HUES64 (cell line): ENCODE measurements at regions not wholly inside any gene's neighbourhood (a gene's known extent, or its start where the extent isn't known, plus 50 kb on each side); places are given as distances from the start of the nearest gene placed in this dataset.

ENCODE experiments used
- H3K27ac ChIP-seq: 2 replicates; pipeline ENCODE4 v1.7.0; 2013; ENCODE audit warnings: low read depth, low read length, inconsistent platforms
- H3K27me3 ChIP-seq: 2 replicates; pipeline ENCODE4 v1.6.1; 2013; ENCODE audit warnings: mild to moderate bottlenecking, low read length; ENCODE audit not compliant: insufficient read depth
- H3K36me3 ChIP-seq: 2 replicates; pipeline ENCODE4 v1.6.1; 2013; ENCODE audit warnings: mild to moderate bottlenecking, low read length; ENCODE audit not compliant: insufficient read depth
- H3K4me1 ChIP-seq: 2 replicates; pipeline ENCODE4 v1.6.1; 2013; ENCODE audit warnings: mild to moderate bottlenecking, low read length, moderate library complexity; ENCODE audit not compliant: insufficient read depth
- H3K4me3 ChIP-seq: 2 replicates; pipeline ENCODE4 v1.5.1; 2013; ENCODE audit warnings: mild to moderate bottlenecking, low read length, moderate library complexity
- H3K9ac ChIP-seq: 2 replicates; pipeline ENCODE4 v1.6.1; 2013; ENCODE audit warnings: mild to moderate bottlenecking, low read depth, low read length
- H3K9me3 ChIP-seq: 2 replicates; pipeline ENCODE4 v1.6.1; 2013; ENCODE audit warnings: low read depth, low read length; ENCODE audit not compliant: insufficient read depth
- WGBS: fragments of 150-250, 120-280 bp; methylation state at CpG from one replicate; pipeline ENCODE4 v1.1.7; 2013; ENCODE audit warnings: missing lambda C conversion rate; 5-methylcytosine and 5-hydroxymethylcytosine counted together

DNA sequence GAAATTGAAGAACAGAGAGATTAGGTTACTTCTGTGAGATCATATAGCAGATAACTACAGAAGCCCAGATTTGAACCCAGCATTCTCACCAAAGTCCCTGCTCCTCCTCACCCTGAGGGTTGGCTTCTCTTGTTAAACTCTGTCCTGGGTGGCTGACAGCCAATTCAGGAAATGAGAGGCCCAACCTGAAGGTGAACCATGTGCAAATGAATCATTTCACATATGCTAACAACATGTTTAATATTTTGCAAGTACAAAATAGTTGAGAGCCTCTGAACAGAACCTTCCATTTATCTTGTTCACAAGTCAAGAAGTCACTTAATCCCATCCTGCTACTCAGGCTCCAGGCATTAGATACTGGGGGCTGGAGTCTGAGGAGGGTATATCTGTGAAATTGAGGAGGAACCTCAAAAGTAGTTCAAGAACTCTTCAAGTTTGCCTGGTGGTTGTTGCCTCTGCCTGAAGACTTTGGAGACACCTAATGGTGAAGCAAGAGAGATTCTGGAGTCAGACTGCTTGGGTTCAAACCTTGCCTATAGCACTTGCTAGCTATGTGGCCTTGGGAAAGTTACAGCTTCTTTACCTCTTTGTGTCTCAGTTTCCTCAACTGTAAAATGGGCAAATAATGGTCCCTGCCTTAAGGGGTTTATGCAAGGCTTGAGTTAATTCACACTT, 564.0 kb downstream of the PSAT1 start:
- no peak overlapping the region for H3K27ac ChIP-seq
- H3K9me3 ChIP-seq, result no peaks in the 10 kb centered on the region
- peaks cover 5% of the 10 kb centered on the region for H3K4me1 ChIP-seq
- H3K27me3 ChIP-seq, result no peaks in the 10 kb centered on the region
- H3K36me3 ChIP-seq, result no peaks in the 10 kb centered on the region
- no peak overlapping the region for H3K4me3 ChIP-seq
- H3K9ac ChIP-seq, result no peak overlapping the region

DNA sequence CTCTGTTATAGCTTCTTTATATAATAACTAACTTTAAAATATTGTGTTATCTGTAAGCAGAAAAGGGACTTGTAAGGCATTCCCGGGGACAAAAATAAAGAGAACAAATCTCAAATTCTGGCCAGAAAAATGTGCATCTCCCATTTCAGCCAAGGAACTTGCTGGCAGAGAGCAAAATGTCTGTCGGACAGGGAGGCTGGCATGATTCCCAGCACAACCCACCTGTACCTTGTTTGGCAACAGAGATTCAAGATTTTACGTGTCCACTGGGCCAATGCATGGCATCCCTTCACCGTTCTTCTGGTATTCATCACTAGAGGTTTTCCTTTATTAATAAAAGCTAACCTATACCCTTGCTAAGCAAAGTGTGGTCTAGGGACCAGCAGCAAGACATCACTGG, 566.6 kb downstream of the PSAT1 start:
- Histone ChIP-seq H3K9me3 (no peaks in the 10 kb centered on the region), H3K27me3 (no peaks in the 10 kb centered on the region), H3K4me1 (peaks cover 6% of the 10 kb centered on the region), H3K27ac (no peak overlapping the region), H3K9ac (no peak overlapping the region), H3K36me3 (no peaks in the 10 kb centered on the region), H3K4me3 (no peak overlapping the region)
- WGBS, result 86% methylated on average over 4 of the region's 4 CpGs

- no peak overlapping the region for H3K9ac ChIP-seq
- no peak overlapping the region for H3K27ac ChIP-seq
- H3K4me1 ChIP-seq, result peaks cover 6% of the 10 kb centered on the region
- 49% methylated on average over 1 of the region's 2 CpGs for WGBS
- H3K27me3 ChIP-seq, result no peaks in the 10 kb centered on the region
- no peak overlapping the region for H3K4me3 ChIP-seq
- H3K9me3 ChIP-seq, result no peaks in the 10 kb centered on the region
- no peaks in the 10 kb centered on the region for H3K36me3 ChIP-seq
These were observed 568.8 kb downstream of the PSAT1 start for GRCh38 chr9:78865737-78866136.

DNA sequence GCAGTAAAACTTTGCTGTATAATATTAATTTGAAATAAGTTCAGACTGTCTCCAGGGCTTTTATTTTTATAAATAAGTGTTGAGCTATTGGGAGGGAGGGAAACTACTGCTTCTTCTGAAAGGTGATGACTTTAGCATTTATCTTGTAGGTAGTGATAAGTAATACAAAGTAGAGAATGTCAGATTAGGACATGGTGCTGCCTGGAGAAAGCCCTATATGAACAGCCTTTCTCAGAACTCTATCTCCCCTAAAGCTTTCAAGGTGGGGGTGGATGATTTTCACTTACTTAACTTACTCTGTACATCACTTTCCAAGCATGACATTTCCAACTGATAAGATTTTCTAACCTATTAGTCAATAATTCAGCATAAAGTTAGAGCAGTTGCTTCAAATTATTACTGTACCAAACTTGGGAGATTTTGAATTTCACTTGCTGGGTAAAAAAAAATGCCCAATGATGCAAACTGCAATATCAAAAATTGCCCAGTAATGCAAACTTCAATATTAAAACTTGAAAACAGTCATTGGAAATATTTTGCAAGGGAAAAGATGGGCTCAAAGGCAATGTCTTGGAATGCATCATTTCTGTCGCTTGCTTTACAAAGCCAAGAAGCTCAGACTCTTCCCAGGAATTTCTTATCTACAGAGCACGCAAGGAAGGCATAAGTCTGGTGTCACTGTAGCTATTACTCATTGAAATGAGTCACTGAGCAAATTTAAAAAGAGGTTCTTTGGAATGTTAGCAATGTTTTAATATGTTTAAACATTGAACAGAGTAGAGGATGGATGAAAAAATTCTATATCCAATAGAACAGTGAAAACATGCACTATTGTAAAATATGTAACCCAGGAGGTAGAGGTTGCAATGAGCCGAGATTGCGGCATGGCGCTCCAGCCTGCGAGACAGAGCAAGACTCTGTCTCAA, 569.5 kb downstream of the PSAT1 start:
- Histone ChIP-seq H3K9ac (no peak overlapping the region), H3K36me3 (no peaks in the 10 kb centered on the region), H3K4me3 (no peak overlapping the region), H3K9me3 (no peaks in the 10 kb centered on the region), H3K27me3 (no peaks in the 10 kb centered on the region), H3K4me1 (peaks cover 6% of the 10 kb centered on the region), H3K27ac (no peak overlapping the region)
- WGBS, result 89% methylated on average over 2 of the region's 6 CpGs

GRCh38 chr9:78871086-78871451, 574.1 kb downstream of the PSAT1 start:
- Histone ChIP-seq H3K36me3 (no peaks in the 10 kb centered on the region), H3K27me3 (no peaks in the 10 kb centered on the region), H3K9ac (no peak overlapping the region), H3K27ac (no peak overlapping the region), H3K4me3 (no peak overlapping the region), H3K9me3 (no peaks in the 10 kb centered on the region), H3K4me1 (no peaks in the 10 kb centered on the region; the same call in 1 of the 2 replicates)

GRCh38 chr9:78871452-78872331, 574.8 kb downstream of the PSAT1 start:
- Histone ChIP-seq H3K9me3 (no peaks in the 10 kb centered on the region), H3K4me3 (no peak overlapping the region), H3K27ac (no peak overlapping the region), H3K4me1 (no peaks in the 10 kb centered on the region), H3K9ac (no peak overlapping the region), H3K36me3 (no peaks in the 10 kb centered on the region), H3K27me3 (no peaks in the 10 kb centered on the region)
- WGBS, result 89% methylated on average over 2 of the region's 4 CpGs

DNA sequence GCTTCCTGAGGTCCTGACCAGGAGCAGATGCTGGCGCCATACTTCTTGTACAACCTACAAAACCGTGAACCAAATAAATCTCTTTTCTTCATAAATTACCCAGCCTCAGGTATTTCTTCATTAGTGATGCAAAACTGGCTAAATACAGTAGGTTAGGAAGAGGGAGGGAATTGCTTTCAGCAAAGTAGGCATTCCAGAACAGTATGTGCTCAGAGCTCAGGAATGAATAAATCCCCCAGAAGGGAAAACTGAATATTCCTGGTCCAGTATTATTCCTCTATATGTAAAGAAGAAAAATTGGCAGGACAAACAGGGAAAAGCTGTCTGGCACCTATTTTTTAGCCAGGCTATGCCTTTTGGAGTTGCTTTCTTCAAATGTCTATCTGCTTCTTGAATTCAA, 577.1 kb downstream of the PSAT1 start:
- Histone ChIP-seq H3K9me3 (no peaks in the 10 kb centered on the region), H3K36me3 (no peaks in the 10 kb centered on the region), H3K27ac (no peak overlapping the region), H3K27me3 (no peaks in the 10 kb centered on the region), H3K4me1 (no peaks in the 10 kb centered on the region), H3K9ac (no peak overlapping the region), H3K4me3 (no peak overlapping the region)
- WGBS, result 94% methylated on average over 2 of the region's 2 CpGs

GRCh38 chr9:78879324-78880100, 582.6 kb downstream of the PSAT1 start:
- Histone ChIP-seq H3K9ac (no peak overlapping the region), H3K27ac (no peak overlapping the region), H3K9me3 (no peaks in the 10 kb centered on the region), H3K4me1 (no peaks in the 10 kb centered on the region), H3K36me3 (no peaks in the 10 kb centered on the region), H3K4me3 (no peak overlapping the region), H3K27me3 (no peaks in the 10 kb centered on the region)
- 90% methylated on average over 3 of the region's 3 CpGs for WGBS

DNA sequence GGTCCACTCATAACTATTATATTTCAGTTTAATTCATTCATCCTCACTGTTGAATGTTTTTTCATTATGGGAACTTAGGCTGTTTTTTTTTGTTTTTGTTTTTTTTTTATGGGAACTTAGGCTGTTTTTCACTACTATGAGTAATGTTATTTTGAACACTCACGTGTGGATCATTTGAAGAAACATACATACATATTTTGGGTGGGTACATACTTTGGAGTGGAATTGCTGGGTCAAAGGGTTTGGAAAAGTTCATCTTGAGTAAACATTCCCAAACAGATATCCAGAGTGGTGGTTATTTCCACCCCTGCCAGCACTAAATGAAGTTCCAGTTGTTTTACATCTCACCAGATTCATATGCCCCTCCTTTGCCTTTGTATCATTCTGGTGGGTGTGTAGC, 584.4 kb downstream of the PSAT1 start:
- H3K9me3 ChIP-seq, result no peaks in the 10 kb centered on the region
- no CpG with 5 or more reads among the region's 1 CpG for WGBS
- H3K27ac ChIP-seq, result no peak overlapping the region
- H3K36me3 ChIP-seq, result no peaks in the 10 kb centered on the region
- H3K27me3 ChIP-seq, result no peaks in the 10 kb centered on the region
- no peak overlapping the region for H3K4me3 ChIP-seq
- no peak overlapping the region for H3K9ac ChIP-seq
- no peaks in the 10 kb centered on the region for H3K4me1 ChIP-seq

GRCh38 chr9:78882481-78882880, 585.6 kb downstream of the PSAT1 start:
- Histone ChIP-seq H3K4me1 (no peaks in the 10 kb centered on the region), H3K27ac (no peak overlapping the region), H3K4me3 (no peak overlapping the region), H3K9me3 (no peaks in the 10 kb centered on the region), H3K9ac (no peak overlapping the region), H3K27me3 (no peaks in the 10 kb centered on the region), H3K36me3 (no peaks in the 10 kb centered on the region)
- 93% methylated on average over 4 of the region's 4 CpGs for WGBS
